Progenitor cell of endocrine pancreas (in vitro differentiated cells): ENCODE measurements at regions not wholly inside any gene's neighbourhood (a gene's known extent, or its start where the extent isn't known, plus 50 kb on each side); places are given as distances from the start of the nearest gene placed in this dataset.

Experiments used
- DNase-seq: peaks from one replicate; pipeline ENCODE4 v3.0.0; 2021; ENCODE audit warnings: low spot score; ENCODE audit not compliant: unreplicated experiment
- H3K27ac Mint-ChIP-seq: 2 replicates; pipeline ENCODE4 v1.8.0; 2021; ENCODE audit warnings: mild to moderate bottlenecking, moderate library complexity, mixed read lengths
- H3K27me3 Mint-ChIP-seq: 2 replicates; pipeline ENCODE4 v1.8.0; 2021; ENCODE audit warnings: mixed read lengths
- H3K36me3 Mint-ChIP-seq: 2 replicates; pipeline ENCODE4 v1.8.0; 2022; ENCODE audit warnings: mixed read lengths; ENCODE audit not compliant: insufficient read depth
- H3K4me1 Mint-ChIP-seq: 2 replicates; pipeline ENCODE4 v1.8.0; 2021; ENCODE audit warnings: low read depth, mixed read lengths
- H3K4me3 Mint-ChIP-seq: 2 replicates; pipeline ENCODE4 v1.8.0; 2021; ENCODE audit warnings: low read depth, mild to moderate bottlenecking, moderate library complexity, mixed read lengths
- H3K9me3 Mint-ChIP-seq: 2 replicates; pipeline ENCODE4 v1.8.0; 2021; ENCODE audit warnings: low read depth, mixed read lengths
- TF ChIP-seq, protein P1 (sequence below): fragments of 200-600 bp; sonication (generic); IDR thresholded peaks from one replicate; pipeline ENCODE4 v1.5.0; 2021; ENCODE audit warnings: antibody characterized with exemption, mild to moderate bottlenecking; ENCODE audit not compliant: unreplicated experiment

DNA sequence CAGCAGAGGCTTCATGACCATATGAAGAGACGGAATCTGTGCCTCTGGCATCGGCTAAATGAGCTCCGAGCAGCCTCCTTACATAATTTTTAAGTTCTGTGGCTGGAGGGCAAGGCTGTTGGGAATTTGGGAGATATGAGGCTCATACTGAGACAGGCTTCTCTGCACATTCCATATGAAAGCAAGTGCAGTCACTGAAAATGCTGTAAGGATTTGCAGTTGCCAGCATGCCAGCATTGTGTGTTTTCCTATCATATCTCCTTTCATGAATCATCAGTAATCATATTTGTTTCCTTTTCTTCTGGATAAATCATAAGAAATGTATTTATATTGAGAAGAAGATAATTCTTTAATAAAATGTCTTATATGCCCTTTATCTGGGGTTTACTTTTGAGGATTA, 775.4 kb downstream of the SEMA5A start:
- no peaks in the 10 kb centered on the region for H3K27me3 Mint-ChIP-seq
- H3K9me3 Mint-ChIP-seq: no peaks in the 10 kb centered on the region
- H3K36me3 Mint-ChIP-seq: no peaks in the 10 kb centered on the region
- no peak overlapping the region for H3K27ac Mint-ChIP-seq
- DNase-seq: no peak
- no peak overlapping the region for H3K4me3 Mint-ChIP-seq
- TF ChIP-seq, protein P1, sequence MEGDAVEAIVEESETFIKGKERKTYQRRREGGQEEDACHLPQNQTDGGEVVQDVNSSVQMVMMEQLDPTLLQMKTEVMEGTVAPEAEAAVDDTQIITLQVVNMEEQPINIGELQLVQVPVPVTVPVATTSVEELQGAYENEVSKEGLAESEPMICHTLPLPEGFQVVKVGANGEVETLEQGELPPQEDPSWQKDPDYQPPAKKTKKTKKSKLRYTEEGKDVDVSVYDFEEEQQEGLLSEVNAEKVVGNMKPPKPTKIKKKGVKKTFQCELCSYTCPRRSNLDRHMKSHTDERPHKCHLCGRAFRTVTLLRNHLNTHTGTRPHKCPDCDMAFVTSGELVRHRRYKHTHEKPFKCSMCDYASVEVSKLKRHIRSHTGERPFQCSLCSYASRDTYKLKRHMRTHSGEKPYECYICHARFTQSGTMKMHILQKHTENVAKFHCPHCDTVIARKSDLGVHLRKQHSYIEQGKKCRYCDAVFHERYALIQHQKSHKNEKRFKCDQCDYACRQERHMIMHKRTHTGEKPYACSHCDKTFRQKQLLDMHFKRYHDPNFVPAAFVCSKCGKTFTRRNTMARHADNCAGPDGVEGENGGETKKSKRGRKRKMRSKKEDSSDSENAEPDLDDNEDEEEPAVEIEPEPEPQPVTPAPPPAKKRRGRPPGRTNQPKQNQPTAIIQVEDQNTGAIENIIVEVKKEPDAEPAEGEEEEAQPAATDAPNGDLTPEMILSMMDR: no peak
- peaks cover 1% of the 10 kb centered on the region for H3K4me1 Mint-ChIP-seq

DNA sequence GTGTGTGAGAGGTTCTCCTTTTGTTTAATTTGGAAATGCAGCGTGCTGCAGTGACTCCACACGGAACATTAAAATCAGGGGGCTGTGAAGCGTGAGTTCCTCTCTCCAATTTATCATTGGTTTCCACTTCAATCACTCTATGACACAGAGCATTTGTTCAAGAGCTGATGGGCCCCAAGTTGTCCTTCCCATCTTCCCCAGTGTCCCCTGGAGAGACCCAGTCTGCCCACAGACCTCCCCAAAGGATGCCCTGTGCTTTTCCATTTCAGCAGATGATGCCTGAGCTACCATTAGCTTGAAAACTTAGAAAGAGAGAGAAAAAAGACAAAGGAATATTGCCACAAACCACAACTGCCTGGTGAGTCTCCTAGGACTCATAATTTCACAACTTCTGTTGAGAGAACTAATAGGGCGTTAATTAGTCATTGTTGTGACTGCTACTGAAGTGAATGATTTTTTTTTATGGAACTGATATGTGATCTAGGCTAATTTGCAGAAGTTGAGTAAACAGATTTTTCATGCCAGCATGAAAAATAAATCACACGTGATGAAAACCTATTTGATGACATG, 772.7 kb downstream of the SEMA5A start:
- Mint-ChIP-seq H3K27me3 (peaks cover 6% of the 10 kb centered on the region), H3K4me1 (no peaks in the 10 kb centered on the region), H3K9me3 (no peaks in the 10 kb centered on the region), H3K36me3 (no peaks in the 10 kb centered on the region), H3K27ac (no peak overlapping the region), H3K4me3 (no peak overlapping the region)
- no peak for DNase-seq
- TF ChIP-seq, protein P1: no peak

DNA sequence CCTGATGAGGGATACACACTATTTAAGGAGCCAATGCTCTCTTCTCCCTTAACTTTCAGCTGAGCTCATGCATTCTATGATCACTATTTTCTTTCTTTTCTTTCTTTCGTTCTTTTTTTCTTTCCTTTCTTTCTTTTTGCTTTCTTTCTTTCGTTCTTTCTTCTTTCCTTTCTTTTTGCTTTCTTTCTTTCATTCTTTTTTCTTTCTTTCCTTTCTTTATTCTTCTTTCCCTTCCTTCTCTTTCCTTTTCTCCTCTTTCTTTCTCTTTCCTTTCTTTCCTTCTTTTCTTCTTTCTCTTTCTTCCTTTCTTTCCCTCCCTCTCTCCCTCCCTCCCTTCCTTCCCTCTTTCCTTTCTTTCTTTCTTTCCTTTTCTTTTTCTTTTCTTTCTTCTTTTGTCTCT, 761.2 kb downstream of the SEMA5A start:
- no peak for DNase-seq
- H3K27ac Mint-ChIP-seq: no peak overlapping the region
- no peaks in the 10 kb centered on the region for H3K36me3 Mint-ChIP-seq
- TF ChIP-seq, protein P1: no peak
- no peak overlapping the region for H3K4me3 Mint-ChIP-seq
- H3K9me3 Mint-ChIP-seq: peaks cover 5% of the 10 kb centered on the region
- no peaks in the 10 kb centered on the region for H3K4me1 Mint-ChIP-seq
- H3K27me3 Mint-ChIP-seq: no peaks in the 10 kb centered on the region

DNA sequence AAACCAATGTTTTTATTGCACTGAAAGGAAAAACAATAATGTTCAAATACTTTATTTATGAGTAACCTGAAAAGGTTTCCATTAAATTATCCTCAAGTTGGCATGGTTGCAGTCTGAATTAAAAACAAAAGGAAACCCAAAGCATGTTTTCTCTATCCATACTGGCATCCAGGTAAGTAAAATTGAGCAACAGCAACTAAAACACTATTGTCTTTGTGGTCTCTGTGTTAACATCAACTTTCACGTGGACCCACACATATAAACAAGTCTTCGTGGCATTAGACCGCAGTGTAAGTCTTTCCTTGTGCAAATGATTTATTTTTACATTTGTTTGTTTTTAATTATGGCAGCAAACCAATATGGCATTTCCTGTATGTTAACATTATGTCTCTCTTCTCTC, 757.6 kb downstream of the SEMA5A start:
- no peaks in the 10 kb centered on the region for H3K36me3 Mint-ChIP-seq
- no peaks in the 10 kb centered on the region for H3K27me3 Mint-ChIP-seq
- no peak for DNase-seq
- peaks cover 7% of the 10 kb centered on the region for H3K9me3 Mint-ChIP-seq
- H3K27ac Mint-ChIP-seq: no peak overlapping the region
- TF ChIP-seq, protein P1: no peak
- no peak overlapping the region for H3K4me3 Mint-ChIP-seq
- H3K4me1 Mint-ChIP-seq: no peaks in the 10 kb centered on the region

DNA sequence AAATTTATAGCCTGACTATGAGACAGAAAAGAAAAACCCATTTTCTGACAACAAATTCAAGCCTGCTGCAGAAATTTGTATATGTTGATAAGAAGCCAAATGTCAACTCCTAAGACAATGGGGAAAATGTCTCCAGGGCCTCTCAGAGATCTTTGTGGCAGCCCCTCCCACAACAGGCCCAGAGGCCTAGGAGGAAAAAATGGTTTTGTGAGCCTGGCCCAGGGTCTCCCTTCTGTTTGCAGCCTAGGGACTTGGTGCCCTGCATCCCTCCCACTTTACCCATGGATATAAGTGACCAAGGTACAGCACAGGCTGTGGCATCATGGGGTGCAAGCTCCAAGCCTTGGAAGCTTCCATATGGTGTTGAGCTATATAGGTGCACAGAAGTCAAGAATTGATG, 740.2 kb downstream of the SEMA5A start:
- Mint-ChIP-seq H3K9me3 (peaks cover 50% of the 10 kb centered on the region), H3K36me3 (no peaks in the 10 kb centered on the region), H3K27me3 (no peaks in the 10 kb centered on the region), H3K4me3 (no peak overlapping the region), H3K4me1 (no peaks in the 10 kb centered on the region), H3K27ac (no peak overlapping the region)
- no peak for DNase-seq
- TF ChIP-seq, protein P1: no peak
